CD8-positive, alpha-beta memory T cell (primary cell): ENCODE measurements at regions not wholly inside any gene's neighbourhood (a gene's known extent, or its start where the extent isn't known, plus 50 kb on each side); places are given as distances from the start of the nearest gene placed in this dataset.

Source experiments
- CTCF ChIA-PET: fragments of 350-600 bp; sonication (Branson Sonifier 250); formaldehyde crosslinking; loops from one replicate; lab custom pipeline; 2021; ENCODE audit warnings: antibody characterized with exemption; lab: Charles Lee
- POLR2A ChIA-PET: fragments of 350-600 bp; sonication (Branson Sonifier 250); formaldehyde crosslinking; loops from one replicate; lab custom pipeline; 2021; ENCODE audit warnings: antibody characterized with exemption; lab: Charles Lee
- DNase-seq, 5 donors: peaks; one replicate each; pipeline versions ENCODE4 v3.0.0 to v3.0.0-alpha.2; 2020 to 2022; ENCODE audit warnings: mixed read lengths in 1 of 5
- H3K27ac ChIP-seq: one replicate; pipeline ENCODE4 v1.7.0; 2013; ENCODE audit warnings: low read depth, mild to moderate bottlenecking, low read length, moderate library complexity
- H3K27me3 ChIP-seq: 2 replicates; pipeline ENCODE4 v1.7.0; 2013; ENCODE audit warnings: low read length, mild to moderate bottlenecking; ENCODE audit not compliant: insufficient read depth, poor library complexity, severe bottlenecking
- H3K36me3 ChIP-seq: 2 replicates; pipeline ENCODE4 v1.7.0; 2013; ENCODE audit warnings: mild to moderate bottlenecking, low read length, moderate library complexity; ENCODE audit not compliant: insufficient read depth
- H3K4me1 ChIP-seq: 2 replicates; pipeline ENCODE4 v1.7.0; 2013; ENCODE audit warnings: mild to moderate bottlenecking, low read length, moderate library complexity; ENCODE audit not compliant: insufficient read depth
- H3K4me3 ChIP-seq: 2 replicates; pipeline ENCODE4 v1.7.0; 2013; ENCODE audit warnings: mild to moderate bottlenecking, low read length
- H3K9me3 ChIP-seq: 2 replicates; pipeline ENCODE4 v1.7.0; 2013; ENCODE audit warnings: mild to moderate bottlenecking, low read length
- H3K27ac Mint-ChIP-seq, 8 donors: one replicate each; pipeline ENCODE4 v1.8.0; 2020 to 2021; ENCODE audit warnings: mixed read lengths in 8 of 8, mild to moderate bottlenecking in 6 of 8, inconsistent platforms in 3 of 8, moderate library complexity in 3 of 8
- H3K27me3 Mint-ChIP-seq, 2 donors: one replicate each; pipeline ENCODE4 v1.8.0; 2020 to 2021; ENCODE audit warnings: mixed read lengths in 2 of 2, mild to moderate bottlenecking in 1 of 2, moderate library complexity in 1 of 2
- H3K36me3 Mint-ChIP-seq, 3 donors: one replicate each; pipeline ENCODE4 v1.8.0; 2020 to 2021; ENCODE audit warnings: mixed read lengths in 3 of 3, inconsistent platforms in 1 of 3, mild to moderate bottlenecking in 1 of 3
- H3K4me1 Mint-ChIP-seq, 3 donors: one replicate each; pipeline ENCODE4 v1.8.0; 2020 to 2021; ENCODE audit warnings: mixed read lengths in 3 of 3, inconsistent platforms in 1 of 3, mild to moderate bottlenecking in 1 of 3
- H3K4me3 Mint-ChIP-seq, 7 donors: one replicate each; pipeline ENCODE4 v1.8.0; 2020 to 2021; ENCODE audit warnings: mixed read lengths in 7 of 7, mild to moderate bottlenecking in 6 of 7, moderate library complexity in 4 of 7, inconsistent platforms in 2 of 7
- H3K9me3 Mint-ChIP-seq, 5 donors: one replicate each; pipeline ENCODE4 v1.8.0; 2020 to 2022; ENCODE audit warnings: mixed read lengths in 5 of 5, mild to moderate bottlenecking in 3 of 5, moderate library complexity in 2 of 5, inconsistent platforms in 1 of 5

- Mint-ChIP-seq H3K4me1 (no peaks in the 10 kb centered on the region), H3K4me3 (no peak overlapping the region), H3K27me3 (no peaks in the 10 kb centered on the region), H3K9me3 (peaks cover 3 to 16% (median 12%) of the 10 kb centered on the region in 5 donors), H3K36me3 (no peaks in the 10 kb centered on the region), H3K27ac (no peak overlapping the region)
- no peak for DNase-seq
- no peaks in the 10 kb centered on the region for H3K27me3 ChIP-seq
- H3K9me3 ChIP-seq, result no peaks in the 10 kb centered on the region
- H3K4me3 ChIP-seq, result no peak overlapping the region
- ChIA-PET POLR2A (no interaction called here), CTCF (no interaction called here)
- H3K36me3 ChIP-seq, result no peaks in the 10 kb centered on the region
- no peaks in the 10 kb centered on the region for H3K4me1 ChIP-seq
- H3K27ac ChIP-seq, result no peak overlapping the region
Measured at GRCh38 chr6:153705429-153705828, 333.6 kb upstream of the OPRM1 start.

GRCh38 chr6:153702671-153703070 is 336.4 kb upstream of the OPRM1 start:
- no peak for DNase-seq
- no peaks in the 10 kb centered on the region for H3K4me1 ChIP-seq
- ChIA-PET POLR2A (no interaction called here), CTCF (no interaction called here)
- H3K27ac ChIP-seq, result no peak overlapping the region
- no peaks in the 10 kb centered on the region for H3K4me1 Mint-ChIP-seq
- H3K4me3 Mint-ChIP-seq, result no peak overlapping the region
- no peaks in the 10 kb centered on the region for H3K36me3 ChIP-seq
- no peak overlapping the region for H3K4me3 ChIP-seq
- H3K27me3 ChIP-seq, result no peaks in the 10 kb centered on the region
- no peaks in the 10 kb centered on the region for H3K36me3 Mint-ChIP-seq
- no peak overlapping the region for H3K27ac Mint-ChIP-seq
- peaks cover 3 to 13% (median 8%) of the 10 kb centered on the region in 5 donors for H3K9me3 Mint-ChIP-seq
- no peaks in the 10 kb centered on the region for H3K9me3 ChIP-seq
- no peaks in the 10 kb centered on the region for H3K27me3 Mint-ChIP-seq

GRCh38 chr6:153698637-153699036 is 340.4 kb upstream of the OPRM1 start:
- no peak for DNase-seq
- no peaks in the 10 kb centered on the region for H3K27me3 Mint-ChIP-seq
- H3K27ac Mint-ChIP-seq, result no peak overlapping the region
- H3K36me3 Mint-ChIP-seq, result peaks cover 0 to 2% (median 0%) of the 10 kb centered on the region in 3 donors
- no peaks in the 10 kb centered on the region for H3K36me3 ChIP-seq
- ChIA-PET POLR2A (no interaction called here), CTCF (no interaction called here)
- H3K4me1 ChIP-seq, result no peaks in the 10 kb centered on the region
- no peaks in the 10 kb centered on the region for H3K9me3 ChIP-seq
- H3K27ac ChIP-seq, result no peak overlapping the region
- H3K4me3 Mint-ChIP-seq, result no peak overlapping the region
- H3K4me3 ChIP-seq, result no peak overlapping the region
- peaks cover 0 to 9% (median 3%) of the 10 kb centered on the region in 5 donors for H3K9me3 Mint-ChIP-seq
- no peaks in the 10 kb centered on the region for H3K4me1 Mint-ChIP-seq
- no peaks in the 10 kb centered on the region for H3K27me3 ChIP-seq

DNA sequence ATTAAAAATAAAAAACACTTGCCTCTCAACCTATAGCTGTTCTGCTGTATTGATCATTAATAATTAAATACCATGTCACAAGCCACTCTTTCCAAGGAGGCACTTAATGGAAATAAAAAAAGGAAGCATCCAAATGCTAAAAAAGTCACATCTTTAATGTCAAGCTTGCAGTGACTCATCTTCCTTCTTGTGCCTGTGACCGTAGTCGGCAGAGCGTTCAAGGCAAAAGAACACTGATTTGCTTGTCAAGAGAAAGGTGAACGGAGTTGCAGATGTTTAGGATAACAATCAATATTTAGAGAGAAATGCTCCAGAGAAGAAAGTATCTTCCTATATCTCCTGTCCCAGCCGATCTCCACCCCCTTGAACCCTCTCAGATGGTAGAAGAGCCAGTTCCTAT is 341.0 kb upstream of the OPRM1 start:
- no peak for DNase-seq
- POLR2A ChIA-PET, result no interaction called here
- no peaks in the 10 kb centered on the region for H3K9me3 ChIP-seq
- H3K4me3 ChIP-seq, result no peak overlapping the region
- H3K36me3 Mint-ChIP-seq, result peaks cover 0 to 2% (median 0%) of the 10 kb centered on the region in 3 donors
- no peak overlapping the region for H3K27ac Mint-ChIP-seq
- H3K9me3 Mint-ChIP-seq, result peaks cover 0 to 9% (median 0%) of the 10 kb centered on the region in 5 donors
- no peak overlapping the region for H3K4me3 Mint-ChIP-seq
- H3K4me1 Mint-ChIP-seq, result no peaks in the 10 kb centered on the region
- H3K36me3 ChIP-seq, result no peaks in the 10 kb centered on the region
- no peaks in the 10 kb centered on the region for H3K27me3 ChIP-seq
- no peak overlapping the region for H3K27ac ChIP-seq
- H3K4me1 ChIP-seq, result no peaks in the 10 kb centered on the region
- no peaks in the 10 kb centered on the region for H3K27me3 Mint-ChIP-seq
- CTCF ChIA-PET, result no interaction called here

DNA sequence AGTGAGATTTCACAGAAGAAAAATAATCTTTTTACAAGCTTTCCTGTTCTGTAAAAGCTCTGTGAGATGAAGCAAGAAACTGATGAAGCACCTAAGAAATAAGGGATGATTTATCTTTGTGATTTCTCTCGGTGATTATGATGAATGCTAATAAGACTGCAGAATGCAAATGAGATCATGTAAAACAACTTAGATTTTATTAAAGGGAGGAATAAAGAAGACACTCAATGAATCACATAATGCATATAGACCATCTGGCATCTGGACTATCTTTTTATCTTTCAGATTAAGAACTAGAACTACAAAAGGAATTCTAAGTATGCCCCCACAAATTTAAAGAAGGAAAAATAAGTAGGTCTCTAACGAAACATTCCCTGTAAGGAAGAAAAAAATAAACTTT is 361.5 kb upstream of the OPRM1 start:
- ChIA-PET CTCF (no interaction called here), POLR2A (no interaction called here)
- H3K9me3 Mint-ChIP-seq, result peaks cover 0 to 12% (median 3%) of the 10 kb centered on the region in 5 donors
- Histone ChIP-seq H3K9me3 (no peaks in the 10 kb centered on the region), H3K27ac (no peak overlapping the region), H3K27me3 (no peaks in the 10 kb centered on the region), H3K4me1 (no peaks in the 10 kb centered on the region), H3K36me3 (no peaks in the 10 kb centered on the region), H3K4me3 (no peak overlapping the region)
- H3K4me1 Mint-ChIP-seq, result no peaks in the 10 kb centered on the region
- no peaks in the 10 kb centered on the region for H3K27me3 Mint-ChIP-seq
- H3K4me3 Mint-ChIP-seq, result no peak overlapping the region
- no peak overlapping the region for H3K27ac Mint-ChIP-seq
- DNase-seq, result no peak
- no peaks in the 10 kb centered on the region for H3K36me3 Mint-ChIP-seq

GRCh38 chr6:153673750-153674149 is 365.3 kb upstream of the OPRM1 start:
- no peaks in the 10 kb centered on the region for H3K36me3 ChIP-seq
- Mint-ChIP-seq H3K36me3 (no peaks in the 10 kb centered on the region), H3K27me3 (no peaks in the 10 kb centered on the region), H3K4me1 (no peaks in the 10 kb centered on the region), H3K4me3 (no peak overlapping the region), H3K9me3 (peaks cover 0 to 9% (median 3%) of the 10 kb centered on the region in 5 donors), H3K27ac (no peak overlapping the region)
- no peaks in the 10 kb centered on the region for H3K27me3 ChIP-seq
- no peak overlapping the region for H3K27ac ChIP-seq
- CTCF ChIA-PET, result no interaction called here
- H3K4me3 ChIP-seq, result no peak overlapping the region
- H3K9me3 ChIP-seq, result no peaks in the 10 kb centered on the region
- no peaks in the 10 kb centered on the region for H3K4me1 ChIP-seq
- POLR2A ChIA-PET, result no interaction called here
- DNase-seq, result no peak

- no peak overlapping the region for H3K27ac ChIP-seq
- Mint-ChIP-seq H3K27ac (no peak overlapping the region), H3K9me3 (peaks cover 0 to 9% (median 2%) of the 10 kb centered on the region in 5 donors), H3K4me3 (no peak overlapping the region), H3K36me3 (no peaks in the 10 kb centered on the region), H3K4me1 (no peaks in the 10 kb centered on the region), H3K27me3 (no peaks in the 10 kb centered on the region)
- H3K9me3 ChIP-seq, result no peaks in the 10 kb centered on the region
- no peaks in the 10 kb centered on the region for H3K36me3 ChIP-seq
- ChIA-PET POLR2A (no interaction called here), CTCF (no interaction called here)
- DNase-seq, result no peak
- H3K4me3 ChIP-seq, result no peak overlapping the region
- no peaks in the 10 kb centered on the region for H3K27me3 ChIP-seq
- H3K4me1 ChIP-seq, result no peaks in the 10 kb centered on the region
Measured at GRCh38 chr6:153673225-153673624, 365.8 kb upstream of the OPRM1 start.

- H3K9me3 ChIP-seq, result no peaks in the 10 kb centered on the region
- H3K27ac ChIP-seq, result no peak overlapping the region
- no peaks in the 10 kb centered on the region for H3K27me3 Mint-ChIP-seq
- ChIA-PET POLR2A (no interaction called here), CTCF (no interaction called here)
- no peak overlapping the region for H3K4me3 Mint-ChIP-seq
- H3K27me3 ChIP-seq, result no peaks in the 10 kb centered on the region
- H3K27ac Mint-ChIP-seq, result no peak overlapping the region
- no peak for DNase-seq
- no peaks in the 10 kb centered on the region for H3K36me3 Mint-ChIP-seq
- H3K4me1 ChIP-seq, result no peaks in the 10 kb centered on the region
- no peak overlapping the region for H3K4me3 ChIP-seq
- H3K36me3 ChIP-seq, result no peaks in the 10 kb centered on the region
- peaks cover 0 to 4% (median 3%) of the 10 kb centered on the region in 5 donors for H3K9me3 Mint-ChIP-seq
- no peaks in the 10 kb centered on the region for H3K4me1 Mint-ChIP-seq
Measured at GRCh38 chr6:153670403-153671026, 368.5 kb upstream of the OPRM1 start.
